Mesenchymal stem cell (in vitro differentiated cells and primary cell): ENCODE measurements at regions not wholly inside any gene's neighbourhood (a gene's known extent, or its start where the extent isn't known, plus 50 kb on each side); places are given as distances from the start of the nearest gene placed in this dataset.

ENCODE experiments used
- DNase-seq: peaks from one replicate; pipeline ENCODE4 v3.0.0-alpha.2; 2013
- H2AFZ ChIP-seq: one replicate; pipeline ENCODE4 v1.6.1; 2013; ENCODE audit warnings: low read depth, mild to moderate bottlenecking, control low read depth, inconsistent platforms, low read length, moderate library complexity
- H2AK5ac ChIP-seq: 2 replicates; pipeline ENCODE4 v1.6.1; 2013; ENCODE audit warnings: low read length, moderate library complexity, mild to moderate bottlenecking, inconsistent platforms; ENCODE audit not compliant: severe bottlenecking
- H2BK120ac ChIP-seq: one replicate; pipeline ENCODE4 v1.6.1; 2013; ENCODE audit warnings: low read depth, mild to moderate bottlenecking, inconsistent platforms, low read length, moderate library complexity
- H2BK12ac ChIP-seq, 2 experiments: one replicate each; pipeline ENCODE4 v1.6.1; 2013; ENCODE audit warnings: inconsistent platforms in 2 of 2, low read length in 2 of 2, mild to moderate bottlenecking in 2 of 2, moderate library complexity in 2 of 2, control low read depth in 1 of 2
- H2BK15ac ChIP-seq: one replicate; pipeline ENCODE4 v1.6.1; 2013; ENCODE audit warnings: mild to moderate bottlenecking, low read depth, inconsistent platforms; ENCODE audit not compliant: poor library complexity, severe bottlenecking
- H2BK5ac ChIP-seq: 2 replicates; pipeline ENCODE4 v1.6.1; 2013; ENCODE audit warnings: low read depth, mild to moderate bottlenecking, low read length, control low read depth, inconsistent platforms; ENCODE audit not compliant: poor library complexity, severe bottlenecking
- H3K14ac ChIP-seq, 2 experiments: one replicate each; pipeline ENCODE4 v1.6.1; 2013; ENCODE audit warnings: inconsistent platforms in 2 of 2, low read length in 2 of 2, control low read depth in 1 of 2, mild to moderate bottlenecking in 1 of 2, moderate library complexity in 1 of 2
- H3K18ac ChIP-seq, 2 experiments: one replicate each; pipeline ENCODE4 v1.6.1; 2013; ENCODE audit warnings: inconsistent platforms in 2 of 2, low read length in 2 of 2, control low read depth in 1 of 2, low read depth in 1 of 2, mild to moderate bottlenecking in 1 of 2
- H3K23ac ChIP-seq, 2 experiments: one replicate each; pipeline ENCODE4 v1.6.1; 2013; ENCODE audit warnings: inconsistent platforms in 2 of 2, low read length in 2 of 2, mild to moderate bottlenecking in 2 of 2, moderate library complexity in 2 of 2, control low read depth in 1 of 2
- H3K27ac ChIP-seq: 2 replicates; pipeline ENCODE4 v1.5.1; 2013; ENCODE audit warnings: mild to moderate bottlenecking, moderate library complexity, low read length, control low read depth, inconsistent platforms; ENCODE audit not compliant: poor library complexity, severe bottlenecking
- H3K27me3 ChIP-seq, 2 experiments: 2 replicates each; pipeline versions ENCODE4 v1.6.1 to v1.7.0; 2013; ENCODE audit warnings: low read length in 2 of 2, mild to moderate bottlenecking in 2 of 2, moderate library complexity in 2 of 2, control low read depth in 1 of 2, inconsistent platforms in 1 of 2; ENCODE audit not compliant: control insufficient read depth in 1 of 2, insufficient read depth in 1 of 2
- H3K36me3 ChIP-seq, 2 experiments: 2 replicates each; pipeline versions ENCODE4 v1.6.1 to v1.7.0; 2013; ENCODE audit warnings: low read length in 2 of 2, control low read depth in 1 of 2, inconsistent platforms in 1 of 2, low read depth in 1 of 2, mild to moderate bottlenecking in 1 of 2; ENCODE audit not compliant: insufficient read depth in 2 of 2, control insufficient read depth in 1 of 2
- H3K4ac ChIP-seq, 2 experiments: one replicate each; pipeline ENCODE4 v1.6.1; 2013; ENCODE audit warnings: inconsistent platforms in 2 of 2, low read length in 2 of 2, mild to moderate bottlenecking in 2 of 2, moderate library complexity in 2 of 2, control low read depth in 1 of 2, low read depth in 1 of 2
- H3K4me1 ChIP-seq: 2 replicates; pipeline ENCODE4 v1.6.1; 2013; ENCODE audit warnings: low read depth, low read length, control low read depth; ENCODE audit not compliant: control insufficient read depth, insufficient read depth
- H3K4me2 ChIP-seq: 2 replicates; pipeline ENCODE4 v1.6.1; 2013; ENCODE audit warnings: low read length, mild to moderate bottlenecking, inconsistent platforms; ENCODE audit not compliant: poor library complexity, severe bottlenecking
- H3K4me3 ChIP-seq, 2 experiments: 2 replicates each; pipeline versions ENCODE4 v1.5.1 to v1.7.0; 2013; ENCODE audit warnings: low read length in 2 of 2, mild to moderate bottlenecking in 2 of 2, control low read depth in 1 of 2, low read depth in 1 of 2; ENCODE audit not compliant: insufficient read depth in 1 of 2
- H3K79me1 ChIP-seq: replicated peaks from 2 replicates; pipeline ENCODE4 v1.6.1; 2013; ENCODE audit warnings: mild to moderate bottlenecking, control low read depth, low read length, inconsistent platforms; ENCODE audit not compliant: poor library complexity, severe bottlenecking
- H3K9ac ChIP-seq: 2 replicates; pipeline ENCODE4 v1.7.0; 2013; ENCODE audit warnings: mild to moderate bottlenecking, low read length, moderate library complexity
- H3K9me3 ChIP-seq: 2 replicates; pipeline ENCODE4 v1.7.0; 2013; ENCODE audit warnings: mild to moderate bottlenecking, low read length; ENCODE audit not compliant: control insufficient read depth
- H4K8ac ChIP-seq: one replicate; pipeline ENCODE4 v1.6.1; 2013; ENCODE audit warnings: inconsistent platforms, mild to moderate bottlenecking, low read length, moderate library complexity
- H4K91ac ChIP-seq: one replicate; pipeline ENCODE4 v1.6.1; 2013; ENCODE audit warnings: mild to moderate bottlenecking, low read length, inconsistent platforms
- WGBS: methylation state at CpG from one replicate; pipeline ENCODE4 v1.1.7; 2013; ENCODE audit warnings: mixed read lengths; 5-methylcytosine and 5-hydroxymethylcytosine counted together

DNA sequence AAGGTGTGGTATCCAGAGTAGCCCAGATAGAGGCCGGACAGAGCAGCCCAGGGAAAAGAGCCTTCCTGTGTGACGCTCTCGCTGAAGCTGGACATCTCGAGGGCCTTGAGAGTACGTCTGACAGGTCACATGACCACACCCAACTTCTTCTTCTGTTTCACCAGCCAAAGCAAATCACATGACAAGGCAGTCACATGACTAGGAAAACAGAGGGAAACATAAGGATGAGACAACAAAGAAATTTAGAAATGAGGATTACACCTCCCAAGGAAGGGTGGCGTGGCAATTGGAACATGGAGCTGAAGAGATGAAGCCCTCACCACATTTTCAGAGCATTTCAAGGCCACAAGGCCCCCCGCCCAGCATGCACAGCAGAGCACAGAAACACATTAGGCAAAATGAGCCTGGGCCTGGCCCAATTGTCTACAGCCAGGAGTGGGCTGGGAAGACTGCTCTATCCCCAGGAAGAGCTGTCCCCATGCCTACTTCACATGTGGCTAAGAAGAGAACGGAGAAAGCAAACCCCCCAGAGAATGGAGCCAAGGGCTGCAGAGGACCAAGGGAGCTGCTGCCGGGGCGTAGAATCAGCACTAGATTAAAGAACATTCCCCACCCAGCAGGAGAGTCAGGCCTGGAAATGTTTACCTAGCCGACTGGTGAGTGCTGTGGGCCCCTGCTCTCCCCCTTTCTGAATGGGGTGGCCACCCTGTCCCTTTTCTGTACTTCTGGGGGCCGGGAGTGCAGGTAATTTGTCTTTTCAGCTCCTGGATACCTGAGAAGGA is 305.1 kb downstream of the NPHP4 start:
- H2BK5ac ChIP-seq, result no peak overlapping the region
- no peak overlapping the region for H3K14ac ChIP-seq
- DNase-seq, result no peak
- WGBS, result 63% methylated on average over 12 of the region's 12 CpGs
- no peaks in the 10 kb centered on the region for H3K27me3 ChIP-seq
- H2AFZ ChIP-seq, result no peak overlapping the region
- peaks cover 2% of the 10 kb centered on the region for H3K4me1 ChIP-seq
- H3K36me3 ChIP-seq, result no peaks in the 10 kb centered on the region
- H3K4me2 ChIP-seq, result no peak overlapping the region
- H3K4me3 ChIP-seq, result no peak overlapping the region
- H2AK5ac ChIP-seq, result no peak overlapping the region
- no peak overlapping the region for H2BK15ac ChIP-seq
- no peak overlapping the region for H3K18ac ChIP-seq
- no peak overlapping the region for H2BK12ac ChIP-seq
- H3K9ac ChIP-seq, result no peak overlapping the region
- H3K4ac ChIP-seq, result no peak overlapping the region
- no peak overlapping the region for H3K27ac ChIP-seq
- H4K91ac ChIP-seq, result no peak overlapping the region
- H2BK120ac ChIP-seq, result no peak overlapping the region
- H3K9me3 ChIP-seq, result no peaks in the 10 kb centered on the region
- H4K8ac ChIP-seq, result no peak overlapping the region
- H3K23ac ChIP-seq, result no peak overlapping the region
- no peaks in the 10 kb centered on the region for H3K79me1 ChIP-seq

DNA sequence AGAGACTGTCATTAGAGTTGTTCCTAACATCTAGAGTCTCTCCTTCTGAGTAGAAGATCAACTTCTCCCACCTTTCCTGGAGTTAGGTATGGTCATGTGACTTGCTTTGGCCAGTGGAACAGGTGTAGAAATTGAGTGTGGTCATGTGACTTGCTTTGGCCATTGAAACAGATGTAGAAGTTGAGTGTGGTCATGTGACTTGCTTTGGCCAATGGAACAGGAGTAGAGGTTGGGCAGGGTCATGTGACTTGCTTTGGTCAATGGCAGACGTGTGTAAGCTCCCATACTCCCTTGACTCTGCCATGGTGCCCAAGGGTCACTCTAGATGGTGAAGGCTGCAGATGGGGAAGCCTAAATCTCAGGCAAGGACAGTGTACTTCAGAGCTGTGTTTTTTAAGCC is 306.0 kb downstream of the NPHP4 start:
- Histone ChIP-seq H2AK5ac (no peak overlapping the region), H3K9me3 (no peaks in the 10 kb centered on the region), H3K9ac (no peak overlapping the region), H2BK120ac (no peak overlapping the region), H2BK12ac (no peak overlapping the region), H3K14ac (no peak overlapping the region), H3K79me1 (no peaks in the 10 kb centered on the region), H3K18ac (no peak overlapping the region), H4K8ac (no peak overlapping the region), H4K91ac (no peak overlapping the region), H3K23ac (no peak overlapping the region), H3K36me3 (no peaks in the 10 kb centered on the region), H3K27me3 (no peaks in the 10 kb centered on the region), H2BK5ac (no peak overlapping the region), H3K4ac (no peak overlapping the region), H3K4me2 (no peak overlapping the region), H3K4me3 (no peak overlapping the region), H2BK15ac (no peak overlapping the region), H3K27ac (no peak overlapping the region), H2AFZ (no peak overlapping the region), H3K4me1 (peaks cover 2% of the 10 kb centered on the region)
- DNase-seq, result no peak
- 47% methylated on average over 1 of the region's 1 CpG for WGBS

DNA sequence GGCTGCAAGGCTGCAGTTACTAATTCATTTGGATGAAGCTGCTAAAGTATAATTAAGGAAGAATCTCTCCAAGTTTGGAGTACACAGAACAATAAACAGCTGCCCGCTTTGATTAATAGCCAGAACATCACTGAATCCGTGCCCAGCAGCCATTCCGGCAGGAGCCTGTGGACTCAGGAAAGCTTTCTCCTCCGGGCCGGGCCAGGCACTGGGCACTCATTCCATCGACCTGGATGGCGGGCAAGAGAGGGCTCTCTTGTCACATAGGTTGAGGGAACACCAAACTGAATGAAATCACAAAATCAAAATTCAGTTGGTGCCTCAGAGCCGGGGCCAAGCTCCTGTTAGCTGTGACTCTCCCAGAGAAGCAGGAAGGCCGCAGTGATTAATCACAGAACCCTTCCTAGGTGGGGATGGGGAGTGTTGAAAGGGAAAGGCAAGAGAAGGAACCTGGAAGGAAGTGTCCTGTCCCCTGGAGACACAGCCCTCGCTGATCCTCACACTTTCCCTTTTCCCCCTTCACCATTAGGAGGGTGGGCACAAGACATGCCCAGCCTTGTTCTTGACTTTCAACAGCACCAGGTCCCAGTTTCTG is 306.7 kb downstream of the NPHP4 start:
- H4K8ac ChIP-seq, result no peak overlapping the region
- no peaks in the 10 kb centered on the region for H3K9me3 ChIP-seq
- H3K9ac ChIP-seq, result no peak overlapping the region
- H3K79me1 ChIP-seq, result no peaks in the 10 kb centered on the region
- H3K4me3 ChIP-seq, result no peak overlapping the region
- H2BK5ac ChIP-seq, result no peak overlapping the region
- no peak overlapping the region for H3K4ac ChIP-seq
- H3K18ac ChIP-seq, result no peak overlapping the region
- H2AFZ ChIP-seq, result no peak overlapping the region
- H2AK5ac ChIP-seq, result no peak overlapping the region
- peaks cover 2% of the 10 kb centered on the region for H3K4me1 ChIP-seq
- no peak overlapping the region for H2BK120ac ChIP-seq
- no peak overlapping the region for H2BK15ac ChIP-seq
- 72% methylated on average over 9 of the region's 10 CpGs for whole genome bisulfite sequencing
- H3K36me3 ChIP-seq, result no peaks in the 10 kb centered on the region
- H3K14ac ChIP-seq, result no peak overlapping the region
- no peak overlapping the region for H3K4me2 ChIP-seq
- H2BK12ac ChIP-seq, result no peak overlapping the region
- H3K23ac ChIP-seq, result no peak overlapping the region
- no peak for DNase-seq
- H3K27me3 ChIP-seq, result no peaks in the 10 kb centered on the region
- no peak overlapping the region for H4K91ac ChIP-seq
- no peak overlapping the region for H3K27ac ChIP-seq

DNA sequence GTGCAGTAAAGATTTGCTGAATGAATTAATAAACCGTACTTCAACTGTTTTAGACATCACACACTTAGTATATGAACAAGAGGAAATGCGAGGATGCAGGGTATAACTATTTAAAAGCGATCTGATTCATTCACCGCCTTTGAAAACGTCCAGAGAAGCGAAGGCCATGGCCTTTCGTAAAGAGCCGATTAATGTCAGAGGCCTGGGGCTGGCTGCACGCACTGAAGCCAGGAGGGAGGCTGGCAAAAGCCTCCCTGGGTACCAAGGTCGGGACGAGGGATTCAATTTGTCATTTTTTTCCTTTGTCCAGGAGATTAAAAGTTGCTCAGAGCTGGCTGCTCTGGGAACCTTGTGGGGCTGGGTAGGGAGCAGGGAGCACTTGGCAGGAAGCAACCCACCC is 307.4 kb downstream of the NPHP4 start:
- Histone ChIP-seq H3K14ac (no peak overlapping the region), H2BK15ac (no peak overlapping the region), H3K9ac (no peak overlapping the region), H2AK5ac (no peak overlapping the region), H3K27ac (no peak overlapping the region), H3K4ac (no peak overlapping the region), H3K4me2 (no peak overlapping the region), H3K9me3 (no peaks in the 10 kb centered on the region), H4K91ac (no peak overlapping the region), H3K4me3 (no peak overlapping the region), H3K36me3 (no peaks in the 10 kb centered on the region), H2BK5ac (no peak overlapping the region), H3K4me1 (peaks cover 2% of the 10 kb centered on the region), H3K79me1 (no peaks in the 10 kb centered on the region), H3K18ac (no peak overlapping the region), H2AFZ (no peak overlapping the region), H2BK12ac (no peak overlapping the region), H4K8ac (no peak overlapping the region), H3K23ac (no peak overlapping the region), H3K27me3 (no peaks in the 10 kb centered on the region), H2BK120ac (no peak overlapping the region)
- 75% methylated on average over 11 of the region's 11 CpGs for WGBS
- no peak for DNase-seq
